ENCODE measurements at regions not wholly inside any gene's neighbourhood (a gene's known extent, or its start where the extent isn't known, plus 50 kb on each side); places are given as distances from the start of the nearest gene placed in this dataset.

- TF ChIP-seq CTCF (IDR thresholded peaks at IDR 0.05): no peak
- no peak overlapping the region for H3K4me3 ChIP-seq
- DNase-seq (ENCODE audit: low spot score): no peak
- no peaks in the 10 kb centered on the region for H3K9me3 ChIP-seq
- no peaks in the 10 kb centered on the region for H3K4me1 ChIP-seq
- no peaks in the 10 kb centered on the region for H3K27me3 ChIP-seq
- no peak overlapping the region for H3K27ac ChIP-seq
- no peaks in the 10 kb centered on the region for H3K36me3 ChIP-seq
Measured at GRCh38 chr5:40223884-40224402, 455.8 kb upstream of the PTGER4 start.

GRCh38 chr5:40221796-40222195, 457.9 kb upstream of the PTGER4 start:
- no peaks in the 10 kb centered on the region for H3K4me1 ChIP-seq
- H3K9me3 ChIP-seq: no peaks in the 10 kb centered on the region
- TF ChIP-seq CTCF (IDR thresholded peaks at IDR 0.05): no peak
- no peak overlapping the region for H3K27ac ChIP-seq
- no peak overlapping the region for H3K4me3 ChIP-seq
- H3K27me3 ChIP-seq: no peaks in the 10 kb centered on the region
- DNase-seq (ENCODE audit: low spot score): no peak
- no peaks in the 10 kb centered on the region for H3K36me3 ChIP-seq

- Histone ChIP-seq H3K4me3 (no peak overlapping the region), H3K9me3 (no peaks in the 10 kb centered on the region), H3K27ac (no peak overlapping the region), H3K36me3 (no peaks in the 10 kb centered on the region), H3K4me1 (no peaks in the 10 kb centered on the region), H3K27me3 (no peaks in the 10 kb centered on the region)
- TF ChIP-seq CTCF (IDR thresholded peaks at IDR 0.05): no peak
- no peak for DNase-seq (ENCODE audit: low spot score)
Measured at GRCh38 chr5:40221255-40221654, 458.5 kb upstream of the PTGER4 start.

- Histone ChIP-seq H3K9me3 (no peaks in the 10 kb centered on the region), H3K27ac (no peak overlapping the region), H3K4me3 (no peak overlapping the region), H3K36me3 (no peaks in the 10 kb centered on the region), H3K4me1 (no peaks in the 10 kb centered on the region), H3K27me3 (no peaks in the 10 kb centered on the region)
- no peak for DNase-seq (ENCODE audit: low spot score)
- no peak for TF ChIP-seq CTCF (IDR thresholded peaks at IDR 0.05)
Measured at GRCh38 chr5:40220260-40220659, 459.5 kb upstream of the PTGER4 start.

GRCh38 chr5:40217553-40217952, 462.2 kb upstream of the PTGER4 start:
- no peak overlapping the region for H3K4me3 ChIP-seq
- H3K27me3 ChIP-seq: no peaks in the 10 kb centered on the region
- H3K4me1 ChIP-seq: no peaks in the 10 kb centered on the region
- DNase-seq (ENCODE audit: low spot score): no peak
- TF ChIP-seq CTCF (IDR thresholded peaks at IDR 0.05): no peak
- no peak overlapping the region for H3K27ac ChIP-seq
- no peaks in the 10 kb centered on the region for H3K9me3 ChIP-seq
- no peaks in the 10 kb centered on the region for H3K36me3 ChIP-seq

- Histone ChIP-seq H3K27ac (no peak overlapping the region), H3K4me1 (no peaks in the 10 kb centered on the region), H3K36me3 (no peaks in the 10 kb centered on the region), H3K27me3 (no peaks in the 10 kb centered on the region), H3K4me3 (no peak overlapping the region), H3K9me3 (no peaks in the 10 kb centered on the region)
- TF ChIP-seq CTCF (IDR thresholded peaks at IDR 0.05): no peak
- DNase-seq (ENCODE audit: low spot score): no peak
Measured at GRCh38 chr5:40210694-40211093, 469.0 kb upstream of the PTGER4 start.

Data from right atrium auricular region (tissue), 2 donors.